Epidermal melanocyte (primary cell): ENCODE measurements at regions not wholly inside any gene's neighbourhood (a gene's known extent, or its start where the extent isn't known, plus 50 kb on each side); places are given as distances from the start of the nearest gene placed in this dataset.
"Not testable (repeated sequence)": the region's sequence is repeated elsewhere in the genome, so short reads cannot be mapped to it uniquely, and the experiment has no call there.

Experiments
- DNase-seq: peaks from one replicate; pipeline ENCODE4 v3.0.0; 2011; ENCODE audit warnings: low spot score; ENCODE audit not compliant: insufficient read length

DNA sequence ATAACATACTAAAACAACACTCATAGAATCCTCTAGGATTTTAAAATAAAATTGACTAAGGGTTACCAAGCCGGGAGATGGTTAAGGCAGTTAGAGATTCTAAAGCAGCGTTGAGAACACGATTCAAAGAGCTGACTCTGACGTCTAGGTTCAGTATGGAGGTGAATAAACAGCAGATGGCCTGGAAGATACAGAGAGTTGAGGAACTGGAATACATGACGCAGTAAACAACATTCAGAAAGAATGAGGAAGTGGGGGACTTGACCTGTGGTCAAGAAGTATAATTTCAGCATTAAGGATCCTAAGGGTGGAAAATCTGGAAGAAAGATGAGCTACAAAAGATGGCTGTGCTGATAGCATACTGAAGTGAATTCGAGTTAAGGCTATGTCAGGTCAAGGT, 172.5 kb upstream of the NBPF9 start:
- not testable (repeated sequence) for DNase-seq

DNA sequence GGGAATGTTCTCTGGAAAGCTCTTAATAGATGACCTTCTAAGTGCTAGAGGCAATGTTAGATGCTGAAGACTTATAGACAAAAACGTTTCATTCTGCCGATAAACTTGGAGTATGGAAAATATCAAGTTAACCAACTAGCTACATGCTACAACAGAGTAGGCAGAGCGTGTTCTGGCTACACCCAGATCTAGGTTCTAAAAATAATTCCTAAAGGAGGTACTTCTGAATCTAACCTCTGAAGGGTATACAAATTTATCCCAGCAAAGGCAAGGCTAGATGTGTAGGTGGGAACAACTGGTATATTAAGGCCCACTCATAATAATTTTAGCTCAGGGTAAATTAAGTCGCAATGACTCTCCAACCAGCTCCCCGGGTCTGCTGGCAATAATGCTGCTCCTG, 173.1 kb upstream of the NBPF9 start:
- not testable (repeated sequence) for DNase-seq

DNA sequence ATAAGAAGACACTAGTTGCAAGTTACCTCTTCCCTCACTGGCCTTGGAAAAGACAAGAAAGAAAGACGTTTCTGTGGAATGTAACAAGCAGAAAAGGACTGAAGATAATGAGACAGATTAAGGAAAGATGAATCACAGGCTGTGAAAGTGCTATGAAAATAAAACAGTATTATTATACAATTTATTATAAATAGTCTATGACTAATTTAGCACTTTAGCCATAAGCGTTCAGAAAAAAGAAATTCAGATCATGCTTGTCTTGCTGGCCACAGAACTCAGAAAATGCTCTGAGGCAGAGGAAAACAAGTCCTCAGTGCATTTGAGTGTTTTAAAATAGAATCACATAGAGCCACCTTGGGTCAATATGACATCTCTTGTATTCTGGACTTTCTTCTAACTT, 174.8 kb upstream of the NBPF9 start:
- not testable (repeated sequence) for DNase-seq

DNA sequence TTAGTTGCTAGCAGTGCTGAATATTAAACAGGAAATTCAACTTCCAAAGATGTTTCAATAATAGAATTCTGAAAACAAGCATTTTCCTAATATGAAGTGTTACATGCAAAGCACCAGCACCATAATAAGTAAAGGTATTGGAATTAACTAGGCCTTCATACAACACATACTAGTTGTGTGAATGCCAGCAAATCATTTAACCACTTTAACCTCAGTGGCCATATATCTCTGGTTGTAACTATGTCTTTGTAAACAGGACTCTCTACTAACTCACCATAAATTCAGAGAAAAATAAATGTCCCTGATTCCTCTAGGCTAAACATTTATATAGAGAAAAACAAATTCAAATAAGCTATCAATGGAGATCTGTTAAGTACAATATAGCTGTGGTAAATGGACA, 175.7 kb upstream of the NBPF9 start:
- not testable (repeated sequence) for DNase-seq

DNA sequence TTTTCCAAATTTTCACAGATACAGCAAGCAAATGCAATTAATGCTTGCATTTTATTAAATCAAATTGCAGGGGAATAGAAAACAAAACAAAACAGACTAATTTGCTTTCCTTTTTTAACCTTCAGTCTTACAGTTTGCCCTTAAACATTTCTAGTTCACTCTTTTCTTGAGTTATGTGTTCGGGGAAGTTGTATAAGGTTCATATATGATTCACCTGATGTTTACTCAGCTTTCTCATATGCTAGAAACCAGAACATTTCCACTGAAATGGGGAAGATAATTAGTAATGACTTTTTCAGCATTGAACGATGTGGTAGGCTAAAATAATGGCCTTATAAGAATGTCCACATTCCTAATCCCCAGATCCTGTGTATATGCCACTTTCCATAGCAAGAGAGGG, 176.2 kb upstream of the NBPF9 start:
- not testable (repeated sequence) for DNase-seq

DNA sequence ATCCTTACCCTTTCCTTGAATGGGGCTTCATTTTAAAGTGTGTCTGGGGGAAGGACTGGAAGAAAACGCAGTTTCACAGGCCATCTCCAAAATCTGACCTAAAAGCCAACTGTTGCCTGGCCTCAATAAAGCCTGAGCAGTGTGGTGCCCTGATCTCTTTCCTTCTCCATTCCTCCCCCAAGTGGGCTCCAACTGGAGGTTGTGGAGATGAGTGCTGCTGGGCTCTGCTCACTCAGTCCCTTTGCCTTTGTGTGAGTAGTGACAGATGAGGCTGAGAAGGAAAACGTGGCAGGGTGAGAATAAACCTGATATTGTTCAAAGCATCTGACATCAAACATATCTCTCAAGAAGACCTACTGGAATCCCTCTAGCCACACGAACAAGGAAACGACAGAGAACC, 181.4 kb upstream of the NBPF9 start:
- not testable (repeated sequence) for DNase-seq

DNA sequence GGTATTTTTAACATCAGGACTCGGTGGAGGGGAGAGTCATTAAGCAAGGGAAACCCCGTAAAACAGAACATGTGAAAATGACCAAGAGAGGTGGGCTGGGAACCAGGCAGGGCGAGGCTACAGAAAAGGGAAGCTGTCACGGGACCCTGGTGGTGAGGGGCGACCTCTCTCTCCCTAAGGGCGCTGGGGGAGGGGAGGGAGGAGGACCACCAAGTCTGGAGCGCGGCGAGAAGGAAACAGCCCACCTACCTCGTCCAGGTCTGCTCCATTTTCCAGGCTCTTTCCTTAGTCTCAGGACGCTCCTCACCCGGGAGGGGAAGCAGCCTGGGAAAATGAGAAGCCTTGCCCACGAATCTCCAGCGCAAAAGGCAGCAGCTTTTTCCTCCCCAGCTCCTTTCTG, 181.9 kb upstream of the NBPF9 start:
- DNase-seq: not testable (repeated sequence)

DNA sequence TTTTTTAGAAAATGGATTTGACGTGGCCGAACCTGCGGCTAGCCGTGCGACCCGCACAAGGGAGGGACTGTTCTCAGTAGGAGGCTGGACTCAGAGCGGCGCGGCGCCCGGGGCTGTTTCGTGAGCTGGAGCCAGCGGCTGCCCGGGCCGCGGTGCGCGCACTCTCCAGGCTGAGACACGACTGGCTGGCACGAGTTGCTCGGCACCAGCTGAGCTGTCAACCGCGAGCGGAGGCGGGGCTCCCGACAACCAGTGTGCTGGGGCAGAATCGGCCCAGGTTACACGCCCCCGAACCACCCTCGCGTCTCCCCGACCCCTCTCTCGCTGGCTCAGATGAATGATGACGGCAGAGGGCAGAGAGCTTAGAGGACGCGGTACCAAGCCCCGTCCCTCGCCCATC, 182.3 kb upstream of the NBPF9 start:
- DNase-seq: not testable (repeated sequence)

DNA sequence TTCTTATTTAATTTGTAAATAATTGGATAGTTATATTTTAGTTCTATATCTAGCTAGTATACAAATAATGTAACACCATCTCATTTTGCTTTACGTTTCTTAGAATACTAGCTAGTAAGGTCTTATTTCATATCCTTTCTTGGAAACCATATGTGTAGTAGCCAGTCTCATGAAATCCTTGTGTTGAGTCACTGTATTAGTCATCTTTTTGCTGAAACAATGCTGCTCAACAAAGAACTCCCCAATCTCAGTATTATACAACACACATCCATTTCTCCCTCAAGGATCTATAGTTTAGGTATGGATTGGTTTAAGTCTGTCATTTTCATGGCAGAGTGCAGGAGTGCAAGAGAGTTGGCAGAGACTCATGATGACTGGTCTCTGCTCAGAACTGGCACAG, 185.2 kb upstream of the NBPF9 start:
- not testable (repeated sequence) for DNase-seq

DNA sequence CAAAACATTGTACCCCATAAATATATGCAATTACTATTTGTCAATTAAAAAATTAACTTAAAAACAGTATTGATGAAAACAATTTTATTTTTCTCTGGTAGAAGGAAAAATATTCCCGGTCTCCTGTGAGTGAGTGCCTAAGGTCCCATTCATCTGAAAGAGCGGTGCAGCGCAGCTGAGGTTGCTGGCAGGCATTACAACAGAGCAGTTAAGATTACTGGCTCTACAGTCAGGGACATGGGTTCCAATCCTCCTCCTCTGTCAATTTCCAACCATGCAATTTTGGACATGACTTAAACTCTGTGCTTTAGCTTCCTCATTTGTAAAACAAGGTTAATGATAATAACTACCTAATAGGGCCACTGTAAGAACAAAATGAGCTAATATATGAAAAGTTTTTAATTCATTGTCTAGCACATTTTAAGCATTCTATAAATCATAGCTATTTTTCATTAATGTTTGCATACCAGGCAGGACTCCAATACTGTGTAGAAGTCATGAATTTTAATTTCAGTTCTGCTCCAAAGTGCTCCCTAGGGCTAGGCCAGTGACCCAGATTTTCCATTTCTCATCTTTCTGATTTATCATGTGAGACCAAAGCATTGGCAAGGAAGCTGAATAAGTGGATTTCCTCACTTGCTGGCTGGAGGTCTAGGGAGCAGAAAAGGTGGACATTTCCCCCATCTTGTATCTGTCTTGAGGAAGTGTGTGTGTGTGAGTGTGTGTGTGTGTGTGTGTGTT, 174.2 kb upstream of the NBPF19 start:
- DNase-seq: not testable (repeated sequence)

DNA sequence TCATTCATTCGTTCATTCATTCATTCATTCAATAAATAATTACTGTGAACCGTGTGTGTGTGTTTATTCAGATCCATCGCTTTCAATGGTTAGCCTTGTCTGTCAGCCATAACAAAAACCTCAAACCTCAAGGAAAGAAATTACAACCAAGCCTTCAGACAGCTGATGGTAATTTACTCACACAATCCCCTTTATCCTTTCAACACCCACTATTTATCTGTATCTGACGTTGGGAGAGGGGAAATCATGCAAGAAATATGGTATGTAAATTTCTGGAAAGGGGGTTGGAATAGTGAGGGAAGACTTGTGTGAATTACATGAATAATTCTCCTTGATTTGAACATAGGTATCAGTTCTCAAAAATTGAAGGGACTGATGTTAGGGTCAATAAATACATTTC, 173.6 kb upstream of the NBPF19 start:
- DNase-seq: not testable (repeated sequence)

DNA sequence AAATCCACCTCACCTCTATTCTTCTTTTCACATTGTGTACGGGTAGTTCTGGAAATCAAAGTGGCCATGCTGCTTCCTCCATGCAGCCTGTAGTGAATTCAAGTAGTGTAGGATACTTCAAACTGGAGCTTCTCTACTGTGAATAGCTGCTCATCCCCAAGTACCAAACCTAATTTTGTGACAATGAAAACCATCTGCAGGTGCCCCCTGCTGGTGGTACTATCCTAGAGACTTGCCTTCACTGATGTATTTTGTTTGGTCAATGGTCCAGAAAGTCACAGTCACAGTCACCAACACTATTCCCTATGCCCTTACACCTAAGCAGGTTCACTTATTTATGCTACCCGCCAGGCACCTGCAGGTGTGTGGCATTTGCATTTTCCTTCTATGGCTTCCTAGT, 170.0 kb upstream of the NBPF19 start:
- not testable (repeated sequence) for DNase-seq

DNA sequence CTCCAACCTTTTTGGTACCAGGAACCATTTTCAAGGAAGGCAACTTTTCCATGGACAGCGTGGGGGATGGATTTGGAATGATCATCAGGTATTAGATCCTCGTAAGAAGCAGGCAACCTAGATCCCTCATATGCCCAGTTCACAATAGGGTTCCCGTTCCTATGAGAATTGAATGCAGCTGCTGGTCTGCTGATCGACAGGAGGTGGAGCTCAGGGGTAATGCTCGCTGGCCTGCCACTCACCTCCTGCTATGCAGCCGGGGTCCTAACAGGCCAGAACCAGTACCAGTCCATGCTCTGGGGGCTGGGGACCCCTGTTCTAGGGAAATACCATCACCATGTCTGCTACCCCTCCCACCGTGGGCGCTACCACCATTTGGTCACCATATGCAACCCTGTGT, 167.2 kb upstream of the NBPF19 start:
- not testable (repeated sequence) for DNase-seq

DNA sequence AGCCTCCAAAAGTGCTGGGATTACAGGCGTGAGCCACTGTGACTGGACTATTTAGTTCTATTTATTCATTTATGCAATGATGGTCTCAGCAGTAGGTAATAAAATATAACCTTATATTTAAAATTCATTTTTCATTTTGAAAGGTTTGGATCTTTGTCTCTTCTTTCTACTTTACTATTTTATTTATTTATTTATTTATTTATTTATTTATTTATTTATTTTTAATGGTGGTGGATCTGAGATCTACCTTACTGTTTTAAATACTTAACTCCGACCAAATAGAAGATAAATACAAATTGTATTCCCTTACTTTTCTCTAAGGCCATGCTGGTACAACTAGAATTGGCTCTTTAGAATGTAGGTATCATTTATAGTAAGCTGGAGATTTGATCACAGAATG, 159.9 kb upstream of the NBPF19 start:
- DNase-seq: not testable (repeated sequence)

DNA sequence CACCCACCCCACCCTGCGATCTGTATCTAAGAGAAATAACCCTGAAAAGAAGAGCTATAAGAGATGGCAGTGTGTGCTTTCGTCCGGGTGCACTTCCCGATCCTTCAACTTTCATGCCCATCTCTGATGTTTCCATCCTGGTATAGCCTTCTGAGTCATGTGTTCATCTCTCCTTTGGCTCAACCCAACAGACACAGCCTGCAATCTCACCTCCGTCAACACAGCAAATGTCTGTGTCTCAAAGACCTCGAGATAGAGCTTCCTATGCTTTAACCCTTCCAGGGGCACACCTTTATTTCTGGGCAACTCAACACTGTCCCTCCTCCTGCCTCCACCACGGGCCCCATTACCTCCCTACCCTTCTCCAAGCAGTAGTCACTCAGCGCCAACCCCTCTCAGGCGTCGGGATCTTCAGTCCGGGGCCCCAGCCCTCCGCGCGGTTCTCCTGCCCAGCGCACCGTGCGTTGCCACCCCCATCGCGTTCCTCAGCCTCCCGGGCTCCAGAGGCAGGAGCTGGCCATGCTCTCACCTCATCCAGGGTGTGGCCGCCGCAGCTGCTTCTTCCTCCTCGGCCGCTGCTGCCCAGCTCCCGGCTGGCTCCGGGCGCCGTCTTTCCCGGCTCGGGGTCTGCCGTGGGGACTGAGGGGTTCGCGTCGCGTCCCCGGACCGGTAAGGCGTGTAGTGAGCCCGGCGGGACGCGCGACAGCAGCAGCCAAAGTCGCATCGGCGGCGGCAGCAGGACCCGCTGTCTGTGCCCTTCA, 153.7 kb upstream of the NBPF19 start:
- not testable (repeated sequence) for DNase-seq

DNA sequence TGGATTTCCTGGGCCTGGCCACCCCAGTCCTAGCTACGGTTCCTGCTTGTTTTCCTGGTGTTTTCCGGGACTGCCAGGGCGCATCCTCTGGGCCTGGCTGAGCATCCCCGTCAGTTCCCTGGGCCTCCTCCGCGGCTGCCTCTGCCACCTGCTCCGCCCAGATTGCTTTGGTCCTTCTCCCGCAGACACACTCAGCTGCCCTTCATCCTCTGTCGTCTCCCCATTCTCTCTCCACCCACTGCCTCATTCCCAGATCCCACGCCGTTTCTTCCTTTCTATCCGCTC, 153.2 kb upstream of the NBPF19 start:
- DNase-seq: not testable (repeated sequence)

DNA sequence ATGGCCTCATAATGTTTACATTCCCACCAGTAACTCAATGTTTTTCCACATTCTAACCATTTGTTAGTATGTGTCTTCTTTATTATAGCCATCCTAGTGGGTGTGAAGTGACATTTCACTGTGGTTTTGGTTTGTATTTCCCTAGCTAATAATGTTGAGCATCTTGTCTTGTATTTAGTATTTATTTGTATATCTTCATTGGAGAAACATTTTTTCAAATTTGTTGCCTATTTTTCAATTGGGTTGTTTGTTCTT, 144.8 kb upstream of the NBPF19 start:
- not testable (repeated sequence) for DNase-seq

DNA sequence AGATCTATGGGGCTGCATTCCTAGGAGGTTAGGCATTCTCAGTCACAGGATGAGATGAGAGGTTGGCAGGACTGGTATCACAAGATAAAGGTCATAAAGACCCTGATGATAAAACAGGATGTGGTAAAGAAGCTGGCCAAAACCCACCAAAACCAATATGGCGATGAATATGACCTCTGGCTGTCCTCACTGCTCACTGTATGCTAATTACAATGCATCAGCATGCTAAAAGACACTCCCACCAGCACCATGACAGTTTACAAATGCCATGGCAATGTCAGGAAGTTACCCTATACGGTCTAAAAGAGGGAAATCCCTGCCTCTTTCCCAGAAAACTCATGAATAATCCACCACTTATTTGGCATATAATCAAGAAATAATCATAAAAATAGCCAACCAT, 138.8 kb upstream of the NBPF19 start:
- DNase-seq: not testable (repeated sequence)

DNA sequence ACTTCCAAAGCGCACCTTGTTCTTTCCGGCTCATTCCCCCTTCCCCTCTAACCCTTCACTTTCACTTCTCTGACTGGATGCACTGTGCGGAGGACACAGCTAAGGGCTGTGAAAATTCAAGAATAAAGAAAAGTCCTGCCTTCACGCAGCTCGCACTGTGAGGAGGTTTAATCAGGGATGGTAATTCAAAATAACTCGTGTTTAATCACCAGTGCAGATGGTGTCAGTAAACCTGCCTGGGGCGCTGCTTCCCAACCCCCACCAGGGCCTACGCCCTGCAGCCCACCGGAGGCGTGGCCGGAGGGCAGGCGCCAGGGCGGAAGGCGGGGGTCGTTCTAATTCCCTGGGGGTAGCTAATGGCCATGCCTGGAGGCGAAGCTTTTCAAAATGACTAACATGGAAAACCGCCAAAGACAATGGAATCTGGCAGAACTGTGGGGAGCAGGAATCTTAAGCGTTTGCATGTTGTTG, 136.6 kb upstream of the NBPF19 start:
- not testable (repeated sequence) for DNase-seq

DNA sequence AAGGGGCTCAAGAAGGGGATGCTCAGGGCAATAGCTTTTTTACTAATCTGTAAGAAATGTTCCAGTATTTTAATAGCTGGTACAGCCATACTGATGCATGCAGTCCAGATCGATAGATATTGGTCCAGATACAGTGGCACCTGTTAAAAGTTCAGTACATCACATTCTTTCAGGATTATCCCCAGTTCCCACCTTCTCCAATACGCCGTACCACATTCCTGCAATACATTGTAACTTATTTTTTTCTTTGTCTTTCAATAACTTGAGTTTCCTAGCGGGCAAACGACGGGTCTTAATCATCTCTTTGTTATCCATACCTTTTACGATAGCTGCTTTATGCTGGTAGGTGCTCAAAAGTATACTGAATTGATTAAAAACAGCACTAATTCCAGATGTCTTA, 136.1 kb upstream of the NBPF19 start:
- not testable (repeated sequence) for DNase-seq

DNA sequence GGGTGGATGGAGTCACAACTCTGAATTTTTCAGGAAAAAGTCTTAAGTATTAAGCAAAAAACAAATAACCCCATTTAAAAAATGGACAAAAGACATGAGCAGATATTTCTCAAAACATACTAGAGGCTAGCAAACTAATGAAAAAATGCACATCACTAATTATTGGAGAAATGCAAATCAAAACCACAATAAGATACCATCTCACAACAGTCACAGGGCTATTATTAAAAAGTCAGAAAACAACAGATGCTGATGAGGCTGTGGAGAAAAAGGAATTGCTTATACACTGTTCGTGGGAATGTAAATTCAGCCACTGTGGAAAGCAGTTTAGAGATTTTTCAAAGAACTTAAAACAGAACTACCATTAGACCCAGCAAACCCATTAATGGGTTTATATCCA, 125.4 kb upstream of the NBPF19 start:
- not testable (repeated sequence) for DNase-seq

DNA sequence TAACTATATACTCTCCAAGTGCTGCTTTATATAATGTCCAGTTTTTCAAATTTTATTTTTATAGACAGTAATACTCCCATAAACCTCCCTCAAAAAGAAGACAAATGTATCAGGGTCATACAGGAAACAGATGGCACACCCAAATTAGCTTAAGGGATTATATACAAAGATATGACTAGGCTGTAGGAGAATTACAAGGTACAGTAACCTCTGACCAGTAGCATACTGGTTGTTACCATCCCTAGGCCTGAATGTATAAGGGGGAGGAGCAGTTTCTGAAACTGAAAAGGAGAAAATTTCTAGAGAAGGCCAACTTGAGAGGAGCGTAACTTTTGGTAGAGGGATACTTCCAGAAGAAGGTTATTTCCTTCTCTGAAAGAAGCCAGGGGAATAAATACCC, 122.6 kb upstream of the NBPF19 start:
- DNase-seq: not testable (repeated sequence)

DNA sequence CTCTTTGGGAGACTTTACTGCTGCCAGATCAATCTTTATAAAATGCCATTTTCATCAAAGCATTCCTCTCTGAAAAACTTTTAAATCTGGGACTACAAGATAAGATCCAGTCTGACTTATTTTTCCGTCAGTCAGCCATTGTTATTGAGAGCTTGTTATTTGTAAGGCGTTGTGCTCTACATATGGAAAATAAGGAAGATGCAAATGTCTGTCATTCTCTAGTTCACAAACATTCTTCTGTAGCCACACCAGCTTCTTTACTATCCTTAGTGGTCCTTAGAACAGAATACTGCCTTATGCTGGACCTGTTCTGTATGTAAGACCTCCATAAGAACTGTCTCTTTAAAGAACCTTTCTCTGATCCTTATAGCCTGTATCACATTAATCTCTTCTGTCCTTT, 120.3 kb upstream of the NBPF19 start:
- DNase-seq: not testable (repeated sequence)
